Neuronal stem cell (in vitro differentiated cells): ENCODE measurements at regions not wholly inside any gene's neighbourhood (a gene's known extent, or its start where the extent isn't known, plus 50 kb on each side); places are given as distances from the start of the nearest gene placed in this dataset.

Experiments
- DNase-seq: peaks from one replicate; pipeline ENCODE4 v3.0.0-alpha.2; 2013; ENCODE audit warnings: low spot score
- H2AFZ ChIP-seq: one replicate; pipeline ENCODE4 v1.6.1; 2013; ENCODE audit warnings: mild to moderate bottlenecking, low read length, inconsistent platforms
- H2AK5ac ChIP-seq: 2 replicates; pipeline ENCODE4 v1.6.1; 2013; ENCODE audit warnings: low read depth, mild to moderate bottlenecking, inconsistent platforms, low read length, moderate library complexity, mixed read lengths
- H2BK120ac ChIP-seq: 2 replicates; pipeline ENCODE4 v1.6.1; 2013; ENCODE audit warnings: low read depth, mild to moderate bottlenecking, inconsistent platforms, low read length, moderate library complexity, mixed read lengths
- H2BK12ac ChIP-seq: one replicate; pipeline ENCODE4 v1.6.1; 2013; ENCODE audit warnings: low read length, inconsistent platforms
- H2BK15ac ChIP-seq: 2 replicates; pipeline ENCODE4 v1.6.1; 2013; ENCODE audit warnings: mild to moderate bottlenecking, low read length, inconsistent platforms, mixed read lengths
- H2BK5ac ChIP-seq: one replicate; pipeline ENCODE4 v1.6.1; 2013; ENCODE audit warnings: inconsistent platforms, mild to moderate bottlenecking, low read length, moderate library complexity
- H3K14ac ChIP-seq: one replicate; pipeline ENCODE4 v1.6.1; 2013; ENCODE audit warnings: low read length, inconsistent platforms
- H3K18ac ChIP-seq: 2 replicates; pipeline ENCODE4 v1.6.1; 2013; ENCODE audit warnings: low read length, inconsistent platforms
- H3K23ac ChIP-seq: 2 replicates; pipeline ENCODE4 v1.6.1; 2013; ENCODE audit warnings: low read depth, mild to moderate bottlenecking, mixed read lengths, low read length, inconsistent platforms; ENCODE audit not compliant: poor library complexity
- H3K27ac ChIP-seq: replicated peaks from 3 replicates; pipeline ENCODE4 v1.5.1; 2013; ENCODE audit warnings: low read length, inconsistent platforms
- H3K27me3 ChIP-seq, 3 experiments: 2 replicates each; pipeline ENCODE4 v1.6.1; 2013; ENCODE audit warnings: low read length in 3 of 3, mild to moderate bottlenecking in 2 of 3, inconsistent platforms in 1 of 3, low read depth in 1 of 3, mixed read lengths in 1 of 3, moderate library complexity in 1 of 3; ENCODE audit not compliant: control insufficient read depth in 3 of 3, insufficient read depth in 3 of 3
- H3K36me3 ChIP-seq, 2 donors: replicated peaks in 1 of 2; 2 replicates each; pipeline ENCODE4 v1.6.1; 2013; ENCODE audit warnings: low read length in 2 of 2; ENCODE audit not compliant: control insufficient read depth in 2 of 2, insufficient read depth in 2 of 2
- H3K4ac ChIP-seq: 2 replicates; pipeline ENCODE4 v1.6.1; 2013; ENCODE audit warnings: inconsistent platforms, mild to moderate bottlenecking, low read length, moderate library complexity
- H3K4me1 ChIP-seq, 2 donors: 1 replicate in 1 of 2; 2 replicates in 1 of 2; pipeline ENCODE4 v1.6.1; 2013; ENCODE audit warnings: low read length in 2 of 2, low read depth in 1 of 2; ENCODE audit not compliant: control insufficient read depth in 2 of 2, insufficient read depth in 1 of 2
- H3K4me2 ChIP-seq: one replicate; pipeline ENCODE4 v1.6.1; 2013; ENCODE audit warnings: mild to moderate bottlenecking, low read length, inconsistent platforms; ENCODE audit not compliant: insufficient read depth, poor library complexity, severe bottlenecking
- H3K4me3 ChIP-seq, 2 donors: 2 replicates each; pipeline ENCODE4 v1.5.1; 2013; ENCODE audit warnings: low read length in 2 of 2, mild to moderate bottlenecking in 2 of 2, inconsistent platforms in 1 of 2, moderate library complexity in 1 of 2
- H3K79me1 ChIP-seq: one replicate; pipeline ENCODE4 v1.6.1; 2013; ENCODE audit warnings: low read depth, mild to moderate bottlenecking, inconsistent platforms, low read length, moderate library complexity
- H3K9ac ChIP-seq: one replicate; pipeline ENCODE4 v1.6.1; 2013; ENCODE audit warnings: mild to moderate bottlenecking, low read depth, low read length, inconsistent platforms; ENCODE audit not compliant: poor library complexity
- H3K9me3 ChIP-seq, 2 donors: replicated peaks in 1 of 2; 2 replicates each; pipeline versions ENCODE3 to v1.6.1; 2013; ENCODE audit warnings: low read length in 2 of 2, mild to moderate bottlenecking in 2 of 2, inconsistent platforms in 1 of 2, low read depth in 1 of 2, mixed read lengths in 1 of 2, moderate library complexity in 1 of 2; ENCODE audit not compliant: control insufficient read depth in 2 of 2, insufficient read depth in 1 of 2
- H4K8ac ChIP-seq: one replicate; pipeline ENCODE4 v1.6.1; 2013; ENCODE audit warnings: low read depth, mild to moderate bottlenecking, inconsistent platforms, low read length, moderate library complexity
- H4K91ac ChIP-seq: one replicate; pipeline ENCODE4 v1.6.1; 2013; ENCODE audit warnings: low read length, low read depth, mild to moderate bottlenecking, inconsistent platforms; ENCODE audit not compliant: poor library complexity
- whole genome bisulfite sequencing, 2 donors: extraction: QIAGEN DNeasy Blood & Tissue Kit; methylation state at CpG; one replicate each; pipeline ENCODE4 v1.1.7; 2013; ENCODE audit warnings: missing lambda C conversion rate in 2 of 2, mixed read lengths in 1 of 2; ENCODE audit not compliant: insufficient read length in 2 of 2, insufficient replicate concordance in 1 of 2; ENCODE audit errors: extremely low coverage in 2 of 2; 5-methylcytosine and 5-hydroxymethylcytosine counted together

- no peak overlapping the region for H3K14ac ChIP-seq
- no peak overlapping the region for H4K8ac ChIP-seq
- H2BK12ac ChIP-seq = no peak overlapping the region
- no peak overlapping the region for H3K4me2 ChIP-seq
- H3K27ac ChIP-seq = no peak overlapping the region
- H2BK120ac ChIP-seq = no peak overlapping the region
- H2BK5ac ChIP-seq = no peak overlapping the region
- DNase-seq = no peak
- H3K79me1 ChIP-seq = no peaks in the 10 kb centered on the region
- H3K4me1 ChIP-seq = peaks cover 0 to 3% of the 10 kb centered on the region in 2 donors
- H2BK15ac ChIP-seq = no peak overlapping the region
- H4K91ac ChIP-seq = no peak overlapping the region
- no peak overlapping the region for H3K4ac ChIP-seq
- no peak overlapping the region for H3K9ac ChIP-seq
- no peak overlapping the region for H3K18ac ChIP-seq
- H2AK5ac ChIP-seq = no peak overlapping the region
- H3K23ac ChIP-seq = no peak overlapping the region
- H3K9me3 ChIP-seq = peaks cover 0 to 4% of the 10 kb centered on the region in 2 donors
- no peak overlapping the region for H3K4me3 ChIP-seq
- no peaks in the 10 kb centered on the region for H3K36me3 ChIP-seq
- H3K27me3 ChIP-seq = no peaks in the 10 kb centered on the region
- no peak overlapping the region for H2AFZ ChIP-seq
Measured at GRCh38 chr1:168381850-168382249, 101.2 kb downstream of the TBX19 start.

- H4K8ac ChIP-seq = no peak overlapping the region
- H2AFZ ChIP-seq = no peak overlapping the region
- no peak overlapping the region for H2BK120ac ChIP-seq
- H3K27me3 ChIP-seq = no peaks in the 10 kb centered on the region
- no peak overlapping the region for H3K4ac ChIP-seq
- no peaks in the 10 kb centered on the region for H3K79me1 ChIP-seq
- H3K36me3 ChIP-seq = no peaks in the 10 kb centered on the region
- H3K23ac ChIP-seq = no peak overlapping the region
- no peaks in the 10 kb centered on the region for H3K9me3 ChIP-seq
- H3K4me2 ChIP-seq = no peak overlapping the region
- H3K27ac ChIP-seq = no peak overlapping the region
- H3K18ac ChIP-seq = no peak overlapping the region
- H2BK5ac ChIP-seq = no peak overlapping the region
- peaks cover 0 to 3% of the 10 kb centered on the region in 2 donors for H3K4me1 ChIP-seq
- H4K91ac ChIP-seq = no peak overlapping the region
- no peak overlapping the region for H2BK15ac ChIP-seq
- H3K14ac ChIP-seq = no peak overlapping the region
- no CpG with 5 or more reads among the region's 2 CpGs for WGBS, 2 donors
- H2BK12ac ChIP-seq = no peak overlapping the region
- no peak for DNase-seq
- no peak overlapping the region for H2AK5ac ChIP-seq
- no peak overlapping the region for H3K9ac ChIP-seq
- H3K4me3 ChIP-seq = no peak overlapping the region
Measured at GRCh38 chr1:168380945-168381344, 100.3 kb downstream of the TBX19 start.

GRCh38 chr1:168379104-168379860 is 98.6 kb downstream of the TBX19 start:
- no peak overlapping the region for H4K8ac ChIP-seq
- H4K91ac ChIP-seq = no peak overlapping the region
- no peak overlapping the region for H3K9ac ChIP-seq
- H3K14ac ChIP-seq = no peak overlapping the region
- H3K18ac ChIP-seq = no peak overlapping the region
- H3K4me1 ChIP-seq = peaks cover 0 to 3% of the 10 kb centered on the region in 2 donors
- no peak overlapping the region for H3K4me2 ChIP-seq
- H3K36me3 ChIP-seq = no peaks in the 10 kb centered on the region
- no peak overlapping the region for H3K23ac ChIP-seq
- DNase-seq = no peak
- H3K4ac ChIP-seq = no peak overlapping the region
- no CpG with 5 or more reads among the region's 8 CpGs for WGBS, 2 donors
- no peaks in the 10 kb centered on the region for H3K79me1 ChIP-seq
- no peak overlapping the region for H2BK120ac ChIP-seq
- H3K27ac ChIP-seq = no peak overlapping the region
- H3K27me3 ChIP-seq = no peaks in the 10 kb centered on the region
- H2AK5ac ChIP-seq = no peak overlapping the region
- H2BK12ac ChIP-seq = no peak overlapping the region
- no peak overlapping the region for H2BK15ac ChIP-seq
- H3K9me3 ChIP-seq = no peaks in the 10 kb centered on the region
- no peak overlapping the region for H3K4me3 ChIP-seq
- no peak overlapping the region for H2BK5ac ChIP-seq
- H2AFZ ChIP-seq = no peak overlapping the region

GRCh38 chr1:168375566-168376300 is 95.1 kb downstream of the TBX19 start:
- DNase-seq = no peak
- no CpG with 5 or more reads among the region's 5 CpGs for WGBS, 2 donors

More at GRCh38 chr1:168375566-168376300, 95.1 kb downstream of the TBX19 start:
- no peak overlapping the region for H2AFZ ChIP-seq
- no peaks in the 10 kb centered on the region for H3K36me3 ChIP-seq
- no peaks in the 10 kb centered on the region for H3K27me3 ChIP-seq
- no peaks in the 10 kb centered on the region for H3K79me1 ChIP-seq
- H3K9ac ChIP-seq = no peak overlapping the region
- H4K8ac ChIP-seq = no peak overlapping the region
- H3K4ac ChIP-seq = no peak overlapping the region
- H2BK120ac ChIP-seq = no peak overlapping the region
- no peak overlapping the region for H3K4me2 ChIP-seq
- no peak overlapping the region for H3K18ac ChIP-seq
- H3K4me1 ChIP-seq = peaks cover 2 to 3% of the 10 kb centered on the region in 2 donors
- no peaks in the 10 kb centered on the region for H3K9me3 ChIP-seq
- no peak overlapping the region for H3K27ac ChIP-seq
- H2AK5ac ChIP-seq = no peak overlapping the region
- no peak overlapping the region for H3K4me3 ChIP-seq
- no peak overlapping the region for H2BK12ac ChIP-seq
- H3K14ac ChIP-seq = no peak overlapping the region
- no peak overlapping the region for H4K91ac ChIP-seq
- H2BK15ac ChIP-seq = no peak overlapping the region
- no peak overlapping the region for H3K23ac ChIP-seq
- no peak overlapping the region for H2BK5ac ChIP-seq
